WTC11 (cell line): ENCODE measurements at regions not wholly inside any gene's neighbourhood (a gene's known extent, or its start where the extent isn't known, plus 50 kb on each side); places are given as distances from the start of the nearest gene placed in this dataset.

Experiments used
- ATAC-seq: fragments of 200-7000 bp; cut with Tn5 transposase; 2 replicates; pipeline ENCODE4 v1.10.0; 2021; ENCODE audit warnings: mild to moderate bottlenecking, moderate library complexity
- CTCF ChIA-PET: fragments of 300-600 bp; sonication (Branson Sonifier 250); formaldehyde crosslinking; loops from one replicate; lab custom pipeline; 2021; ENCODE audit warnings: antibody characterized with exemption; lab: Charles Lee
- POLR2A ChIA-PET: fragments of 350-600 bp; sonication (Branson Sonifier 250); formaldehyde crosslinking; loops from one replicate; lab custom pipeline; 2021; ENCODE audit warnings: antibody characterized with exemption; lab: Charles Lee
- DNase-seq: peaks from one replicate; pipeline ENCODE4 v3.0.0; 2021; ENCODE audit warnings: low spot score
- H3K27ac Mint-ChIP-seq: 2 replicates; pipeline ENCODE4 v1.8.0; 2021; ENCODE audit warnings: mixed read lengths
- H3K27me3 Mint-ChIP-seq: 2 replicates; pipeline ENCODE4 v1.8.0; 2021; ENCODE audit warnings: low read depth, mild to moderate bottlenecking, moderate library complexity, mixed read lengths
- H3K36me3 Mint-ChIP-seq: 2 replicates; pipeline ENCODE4 v1.8.0; 2021; ENCODE audit warnings: mixed read lengths
- H3K4me1 Mint-ChIP-seq: 2 replicates; pipeline ENCODE4 v1.8.0; 2022; ENCODE audit warnings: mixed read lengths
- H3K4me3 Mint-ChIP-seq: 2 replicates; pipeline ENCODE4 v1.8.0; 2021; ENCODE audit warnings: mild to moderate bottlenecking, moderate library complexity, mixed read lengths
- H3K9me3 Mint-ChIP-seq: 2 replicates; pipeline ENCODE4 v1.8.0; 2021; ENCODE audit warnings: mixed read lengths
- CREM ChIP-seq: sonication (generic); formaldehyde crosslinking; IDR thresholded peaks from 2 replicates; pipeline ENCODE4 v1.8.1; 2022; ENCODE audit warnings: mild to moderate bottlenecking, missing genetic modification reagents, moderate library complexity
- ESRRA ChIP-seq: sonication (generic); formaldehyde crosslinking; IDR thresholded peaks from 2 replicates; pipeline ENCODE4 v1.8.1; 2022; ENCODE audit warnings: mild to moderate bottlenecking, missing genetic modification reagents, borderline replicate concordance
- ETV6 ChIP-seq: sonication (generic); formaldehyde crosslinking; IDR thresholded peaks from 2 replicates; pipeline ENCODE4 v1.8.1; 2022; ENCODE audit warnings: mild to moderate bottlenecking, missing genetic modification reagents
- FOXP1 ChIP-seq: sonication (generic); formaldehyde crosslinking; IDR thresholded peaks from 2 replicates; pipeline ENCODE4 v1.8.0; 2022; ENCODE audit warnings: missing genetic modification reagents, mild to moderate bottlenecking, moderate library complexity, borderline replicate concordance
- GRHL2 ChIP-seq: fragments of 250-450 bp; sonication (Bioruptor Pico); IDR thresholded peaks from 2 replicates; pipeline ENCODE4 v1.8.0; 2022; ENCODE audit warnings: mild to moderate bottlenecking, moderate library complexity; ENCODE audit not compliant: insufficient replicate concordance, severe bottlenecking
- MXD4 ChIP-seq: fragments of 250-450 bp; sonication (Bioruptor Pico); IDR thresholded peaks from 2 replicates; pipeline ENCODE4 v1.8.0; 2021; ENCODE audit warnings: mild to moderate bottlenecking, moderate library complexity, borderline replicate concordance
- NFE2L1 ChIP-seq: sonication (generic); formaldehyde crosslinking; IDR thresholded peaks from 2 replicates; pipeline ENCODE4 v1.8.1; 2023; ENCODE audit warnings: missing genetic modification reagents
- NFYB ChIP-seq: sonication (generic); formaldehyde crosslinking; conservative IDR thresholded peaks from 2 replicates; pipeline ENCODE4 v1.8.0; 2022; ENCODE audit warnings: low read depth, missing genetic modification reagents
- OVOL2 ChIP-seq: fragments of 250-450 bp; sonication (Bioruptor Pico); IDR thresholded peaks from 2 replicates; pipeline ENCODE4 v1.9.0; 2021; ENCODE audit warnings: mild to moderate bottlenecking, borderline replicate concordance
- PRRX2 ChIP-seq: fragments of 250-450 bp; sonication (Bioruptor Pico); IDR thresholded peaks from 2 replicates; pipeline ENCODE4 v1.8.0; 2021; ENCODE audit warnings: mild to moderate bottlenecking
- SMAD3 ChIP-seq: sonication (generic); formaldehyde crosslinking; IDR thresholded peaks from 2 replicates; pipeline ENCODE4 v1.8.0; 2022; ENCODE audit warnings: missing genetic modification reagents, mild to moderate bottlenecking, borderline replicate concordance
- ZNF671 ChIP-seq: fragments of 250-450 bp; sonication (Bioruptor Pico); IDR thresholded peaks from 2 replicates; pipeline ENCODE4 v1.8.0; 2021; ENCODE audit warnings: mild to moderate bottlenecking
- TF ChIP-seq, protein P1 (sequence below): sonication (generic); formaldehyde crosslinking; IDR thresholded peaks from 2 replicates; pipeline ENCODE4 v1.8.1; 2023; ENCODE audit warnings: mild to moderate bottlenecking, missing genetic modification reagents
- TF ChIP-seq, protein P2 (sequence below): sonication (generic); formaldehyde crosslinking; IDR thresholded peaks from 2 replicates; pipeline ENCODE4 v1.8.1; 2023; ENCODE audit warnings: mild to moderate bottlenecking, moderate library complexity, missing genetic modification reagents
- TF ChIP-seq, protein P3 (sequence below): sonication (generic); formaldehyde crosslinking; IDR thresholded peaks from 2 replicates; pipeline ENCODE4 v1.8.0; 2023; ENCODE audit warnings: missing genetic modification reagents
- TF ChIP-seq, protein P4 (sequence below): fragments of 250-450 bp; sonication (Bioruptor Pico); IDR thresholded peaks from 2 replicates; pipeline ENCODE4 v1.9.0; 2021; ENCODE audit warnings: mild to moderate bottlenecking
- TF ChIP-seq, protein P5 (sequence below): sonication (generic); formaldehyde crosslinking; IDR thresholded peaks from 2 replicates; pipeline ENCODE4 v1.8.0; 2022; ENCODE audit warnings: missing genetic modification reagents
- TF ChIP-seq, protein P6 (sequence below): sonication (generic); formaldehyde crosslinking; IDR thresholded peaks from 2 replicates; pipeline ENCODE4 v1.8.0; 2022; ENCODE audit warnings: mild to moderate bottlenecking, missing genetic modification reagents
- TF ChIP-seq, protein P7 (sequence below): sonication (generic); formaldehyde crosslinking; IDR thresholded peaks from 2 replicates; pipeline ENCODE4 v1.8.1; 2022; ENCODE audit warnings: missing genetic modification reagents, borderline replicate concordance
- TF ChIP-seq, protein P8 (sequence below): fragments of 250-450 bp; sonication (Bioruptor Pico); IDR thresholded peaks from 2 replicates; pipeline ENCODE4 v1.9.0; 2021; ENCODE audit warnings: mild to moderate bottlenecking

DNA sequence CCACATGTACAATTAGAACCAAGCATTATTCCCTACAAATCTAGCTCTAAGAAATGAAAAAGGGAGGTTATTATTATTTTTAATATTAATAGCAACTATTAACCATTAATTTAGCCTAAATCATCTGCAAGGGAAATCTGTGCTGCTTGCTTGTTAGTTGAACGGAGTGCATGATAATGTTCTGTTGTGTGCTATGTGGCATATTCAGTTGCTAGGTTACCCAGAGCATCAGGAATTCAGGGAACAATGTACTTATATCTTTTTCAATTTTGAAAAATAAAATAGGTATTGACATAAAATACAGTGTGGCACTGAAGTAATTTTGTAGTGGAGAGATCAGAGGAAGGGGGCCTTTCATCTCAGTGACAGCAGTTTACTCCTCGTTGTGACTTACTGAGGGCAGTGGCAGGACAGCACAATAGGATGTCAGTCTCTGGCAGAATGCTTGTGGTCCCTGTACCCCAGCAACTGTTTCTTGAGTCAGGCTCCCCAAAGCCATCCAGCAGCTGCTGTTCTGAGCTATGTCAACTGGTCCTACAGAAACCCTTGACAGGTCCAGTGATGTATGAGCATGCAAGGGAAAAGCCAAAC is 173.6 kb downstream of the TMEM161B start (continued):
- TF ChIP-seq, protein P1, sequence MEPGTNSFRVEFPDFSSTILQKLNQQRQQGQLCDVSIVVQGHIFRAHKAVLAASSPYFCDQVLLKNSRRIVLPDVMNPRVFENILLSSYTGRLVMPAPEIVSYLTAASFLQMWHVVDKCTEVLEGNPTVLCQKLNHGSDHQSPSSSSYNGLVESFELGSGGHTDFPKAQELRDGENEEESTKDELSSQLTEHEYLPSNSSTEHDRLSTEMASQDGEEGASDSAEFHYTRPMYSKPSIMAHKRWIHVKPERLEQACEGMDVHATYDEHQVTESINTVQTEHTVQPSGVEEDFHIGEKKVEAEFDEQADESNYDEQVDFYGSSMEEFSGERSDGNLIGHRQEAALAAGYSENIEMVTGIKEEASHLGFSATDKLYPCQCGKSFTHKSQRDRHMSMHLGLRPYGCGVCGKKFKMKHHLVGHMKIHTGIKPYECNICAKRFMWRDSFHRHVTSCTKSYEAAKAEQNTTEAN: no peak
- TF ChIP-seq NFE2L1 (CRISPR knock-in tag) (no peak), ESRRA (CRISPR knock-in tag) (no peak)
- TF ChIP-seq, protein P2, sequence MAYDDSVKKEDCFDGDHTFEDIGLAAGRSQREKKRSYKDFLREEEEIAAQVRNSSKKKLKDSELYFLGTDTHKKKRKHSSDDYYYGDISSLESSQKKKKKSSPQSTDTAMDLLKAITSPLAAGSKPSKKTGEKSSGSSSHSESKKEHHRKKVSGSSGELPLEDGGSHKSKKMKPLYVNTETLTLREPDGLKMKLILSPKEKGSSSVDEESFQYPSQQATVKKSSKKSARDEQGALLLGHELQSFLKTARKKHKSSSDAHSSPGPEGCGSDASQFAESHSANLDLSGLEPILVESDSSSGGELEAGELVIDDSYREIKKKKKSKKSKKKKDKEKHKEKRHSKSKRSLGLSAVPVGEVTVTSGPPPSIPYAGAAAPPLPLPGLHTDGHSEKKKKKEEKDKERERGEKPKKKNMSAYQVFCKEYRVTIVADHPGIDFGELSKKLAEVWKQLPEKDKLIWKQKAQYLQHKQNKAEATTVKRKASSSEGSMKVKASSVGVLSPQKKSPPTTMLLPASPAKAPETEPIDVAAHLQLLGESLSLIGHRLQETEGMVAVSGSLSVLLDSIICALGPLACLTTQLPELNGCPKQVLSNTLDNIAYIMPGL (CRISPR knock-in tag): no peak

DNA sequence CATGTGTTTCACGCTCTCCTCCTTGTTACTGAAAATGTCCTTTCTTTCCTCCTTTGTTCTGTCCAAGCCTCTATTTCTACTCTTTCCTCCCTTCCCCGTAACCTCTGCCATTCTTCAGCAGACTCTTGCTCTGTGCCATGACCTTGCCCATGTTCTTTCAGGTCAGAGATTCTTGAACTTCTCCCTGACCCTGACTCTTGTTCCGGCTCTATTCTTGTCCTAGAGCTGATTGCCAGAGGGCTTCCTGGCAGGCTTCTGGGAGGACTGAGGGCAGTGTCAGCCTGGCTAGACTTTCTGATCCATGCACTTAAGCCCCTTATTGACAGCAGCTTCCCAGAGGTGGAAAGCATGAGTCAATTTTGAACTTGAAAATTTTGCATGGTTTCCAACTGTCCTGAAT is 174.2 kb downstream of the TMEM161B start:
- Mint-ChIP-seq H3K9me3 (no peaks in the 10 kb centered on the region), H3K4me3 (no peak overlapping the region), H3K4me1 (peaks cover 28% of the 10 kb centered on the region), H3K27ac (no peak overlapping the region), H3K36me3 (no peaks in the 10 kb centered on the region), H3K27me3 (no peaks in the 10 kb centered on the region)
- ATAC-seq (no peak), DNase-seq (no peak)
- TF ChIP-seq ETV6 (no peak), SMAD3 (CRISPR knock-in tag) (no peak), CREM (no peak), GRHL2 (no peak), FOXP1 (CRISPR knock-in tag) (no peak), OVOL2 (CRISPR knock-in tag) (no peak)
- TF ChIP-seq, protein P3, sequence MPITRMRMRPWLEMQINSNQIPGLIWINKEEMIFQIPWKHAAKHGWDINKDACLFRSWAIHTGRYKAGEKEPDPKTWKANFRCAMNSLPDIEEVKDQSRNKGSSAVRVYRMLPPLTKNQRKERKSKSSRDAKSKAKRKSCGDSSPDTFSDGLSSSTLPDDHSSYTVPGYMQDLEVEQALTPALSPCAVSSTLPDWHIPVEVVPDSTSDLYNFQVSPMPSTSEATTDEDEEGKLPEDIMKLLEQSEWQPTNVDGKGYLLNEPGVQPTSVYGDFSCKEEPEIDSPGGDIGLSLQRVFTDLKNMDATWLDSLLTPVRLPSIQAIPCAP (CRISPR knock-in tag): no peak
- TF ChIP-seq, protein P4, sequence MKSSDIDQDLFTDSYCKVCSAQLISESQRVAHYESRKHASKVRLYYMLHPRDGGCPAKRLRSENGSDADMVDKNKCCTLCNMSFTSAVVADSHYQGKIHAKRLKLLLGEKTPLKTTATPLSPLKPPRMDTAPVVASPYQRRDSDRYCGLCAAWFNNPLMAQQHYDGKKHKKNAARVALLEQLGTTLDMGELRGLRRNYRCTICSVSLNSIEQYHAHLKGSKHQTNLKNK (CRISPR knock-in tag): no peak
- ChIA-PET POLR2A (no interaction called here), CTCF (no interaction called here)

DNA sequence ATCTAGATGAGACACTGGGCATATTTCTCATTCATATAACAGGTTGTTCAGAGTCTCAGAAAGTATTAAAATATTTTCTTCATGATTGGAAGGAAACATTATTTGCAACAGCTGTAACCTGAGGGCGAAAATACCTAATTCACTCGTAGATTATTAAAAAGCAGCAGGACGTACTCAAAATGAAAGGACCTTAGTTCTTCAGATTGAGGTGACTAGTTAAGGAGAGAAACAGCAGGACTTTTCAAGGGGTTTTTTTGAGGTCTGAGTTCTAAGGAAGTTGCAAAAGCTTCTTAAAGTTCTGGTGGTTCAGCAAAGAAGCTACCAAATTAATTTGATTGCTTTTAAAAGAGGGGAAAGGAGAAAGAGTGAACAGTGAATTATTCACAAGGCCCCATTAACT is 174.9 kb downstream of the TMEM161B start:
- H3K4me1 Mint-ChIP-seq: peaks cover 28% of the 10 kb centered on the region
- no peaks in the 10 kb centered on the region; the same call in 1 of the 2 replicates for H3K27me3 Mint-ChIP-seq
- no peak overlapping the region for H3K27ac Mint-ChIP-seq
- DNase-seq (no peak), ATAC-seq (no peak)
- ChIA-PET POLR2A (no interaction called here), CTCF (no interaction called here)
- no peak overlapping the region for H3K4me3 Mint-ChIP-seq
- H3K9me3 Mint-ChIP-seq: no peaks in the 10 kb centered on the region
- H3K36me3 Mint-ChIP-seq: no peaks in the 10 kb centered on the region
- no peak for TF ChIP-seq ZNF671 (CRISPR knock-in tag)
- TF ChIP-seq, protein P5, sequence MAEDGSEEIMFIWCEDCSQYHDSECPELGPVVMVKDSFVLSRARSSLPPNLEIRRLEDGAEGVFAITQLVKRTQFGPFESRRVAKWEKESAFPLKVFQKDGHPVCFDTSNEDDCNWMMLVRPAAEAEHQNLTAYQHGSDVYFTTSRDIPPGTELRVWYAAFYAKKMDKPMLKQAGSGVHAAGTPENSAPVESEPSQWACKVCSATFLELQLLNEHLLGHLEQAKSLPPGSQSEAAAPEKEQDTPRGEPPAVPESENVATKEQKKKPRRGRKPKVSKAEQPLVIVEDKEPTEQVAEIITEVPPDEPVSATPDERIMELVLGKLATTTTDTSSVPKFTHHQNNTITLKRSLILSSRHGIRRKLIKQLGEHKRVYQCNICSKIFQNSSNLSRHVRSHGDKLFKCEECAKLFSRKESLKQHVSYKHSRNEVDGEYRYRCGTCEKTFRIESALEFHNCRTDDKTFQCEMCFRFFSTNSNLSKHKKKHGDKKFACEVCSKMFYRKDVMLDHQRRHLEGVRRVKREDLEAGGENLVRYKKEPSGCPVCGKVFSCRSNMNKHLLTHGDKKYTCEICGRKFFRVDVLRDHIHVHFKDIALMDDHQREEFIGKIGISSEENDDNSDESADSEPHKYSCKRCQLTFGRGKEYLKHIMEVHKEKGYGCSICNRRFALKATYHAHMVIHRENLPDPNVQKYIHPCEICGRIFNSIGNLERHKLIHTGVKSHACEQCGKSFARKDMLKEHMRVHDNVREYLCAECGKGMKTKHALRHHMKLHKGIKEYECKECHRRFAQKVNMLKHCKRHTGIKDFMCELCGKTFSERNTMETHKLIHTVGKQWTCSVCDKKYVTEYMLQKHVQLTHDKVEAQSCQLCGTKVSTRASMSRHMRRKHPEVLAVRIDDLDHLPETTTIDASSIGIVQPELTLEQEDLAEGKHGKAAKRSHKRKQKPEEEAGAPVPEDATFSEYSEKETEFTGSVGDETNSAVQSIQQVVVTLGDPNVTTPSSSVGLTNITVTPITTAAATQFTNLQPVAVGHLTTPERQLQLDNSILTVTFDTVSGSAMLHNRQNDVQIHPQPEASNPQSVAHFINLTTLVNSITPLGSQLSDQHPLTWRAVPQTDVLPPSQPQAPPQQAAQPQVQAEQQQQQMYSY (CRISPR knock-in tag): no peak
- TF ChIP-seq MXD4 (CRISPR knock-in tag): no peak
- TF ChIP-seq, protein P6, sequence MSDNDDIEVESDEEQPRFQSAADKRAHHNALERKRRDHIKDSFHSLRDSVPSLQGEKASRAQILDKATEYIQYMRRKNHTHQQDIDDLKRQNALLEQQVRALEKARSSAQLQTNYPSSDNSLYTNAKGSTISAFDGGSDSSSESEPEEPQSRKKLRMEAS (CRISPR knock-in tag): no peak
- TF ChIP-seq, protein P7, sequence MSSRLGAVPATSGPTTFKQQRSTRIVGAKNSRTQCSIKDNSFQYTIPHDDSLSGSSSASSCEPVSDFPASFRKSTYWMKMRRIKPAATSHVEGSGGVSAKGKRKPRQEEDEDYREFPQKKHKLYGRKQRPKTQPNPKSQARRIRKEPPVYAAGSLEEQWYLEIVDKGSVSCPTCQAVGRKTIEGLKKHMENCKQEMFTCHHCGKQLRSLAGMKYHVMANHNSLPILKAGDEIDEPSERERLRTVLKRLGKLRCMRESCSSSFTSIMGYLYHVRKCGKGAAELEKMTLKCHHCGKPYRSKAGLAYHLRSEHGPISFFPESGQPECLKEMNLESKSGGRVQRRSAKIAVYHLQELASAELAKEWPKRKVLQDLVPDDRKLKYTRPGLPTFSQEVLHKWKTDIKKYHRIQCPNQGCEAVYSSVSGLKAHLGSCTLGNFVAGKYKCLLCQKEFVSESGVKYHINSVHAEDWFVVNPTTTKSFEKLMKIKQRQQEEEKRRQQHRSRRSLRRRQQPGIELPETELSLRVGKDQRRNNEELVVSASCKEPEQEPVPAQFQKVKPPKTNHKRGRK (CRISPR knock-in tag): no peak
- TF ChIP-seq, protein P8, sequence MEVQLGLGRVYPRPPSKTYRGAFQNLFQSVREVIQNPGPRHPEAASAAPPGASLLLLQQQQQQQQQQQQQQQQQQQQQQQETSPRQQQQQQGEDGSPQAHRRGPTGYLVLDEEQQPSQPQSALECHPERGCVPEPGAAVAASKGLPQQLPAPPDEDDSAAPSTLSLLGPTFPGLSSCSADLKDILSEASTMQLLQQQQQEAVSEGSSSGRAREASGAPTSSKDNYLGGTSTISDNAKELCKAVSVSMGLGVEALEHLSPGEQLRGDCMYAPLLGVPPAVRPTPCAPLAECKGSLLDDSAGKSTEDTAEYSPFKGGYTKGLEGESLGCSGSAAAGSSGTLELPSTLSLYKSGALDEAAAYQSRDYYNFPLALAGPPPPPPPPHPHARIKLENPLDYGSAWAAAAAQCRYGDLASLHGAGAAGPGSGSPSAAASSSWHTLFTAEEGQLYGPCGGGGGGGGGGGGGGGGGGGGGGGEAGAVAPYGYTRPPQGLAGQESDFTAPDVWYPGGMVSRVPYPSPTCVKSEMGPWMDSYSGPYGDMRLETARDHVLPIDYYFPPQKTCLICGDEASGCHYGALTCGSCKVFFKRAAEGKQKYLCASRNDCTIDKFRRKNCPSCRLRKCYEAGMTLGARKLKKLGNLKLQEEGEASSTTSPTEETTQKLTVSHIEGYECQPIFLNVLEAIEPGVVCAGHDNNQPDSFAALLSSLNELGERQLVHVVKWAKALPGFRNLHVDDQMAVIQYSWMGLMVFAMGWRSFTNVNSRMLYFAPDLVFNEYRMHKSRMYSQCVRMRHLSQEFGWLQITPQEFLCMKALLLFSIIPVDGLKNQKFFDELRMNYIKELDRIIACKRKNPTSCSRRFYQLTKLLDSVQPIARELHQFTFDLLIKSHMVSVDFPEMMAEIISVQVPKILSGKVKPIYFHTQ (CRISPR knock-in tag): no peak
- TF ChIP-seq PRRX2: no peak
- TF ChIP-seq, protein P3 (CRISPR knock-in tag): no peak
- TF ChIP-seq NFYB: no peak
